ENCODE measurements at regions not wholly inside any gene's neighbourhood (a gene's known extent, or its start where the extent isn't known, plus 50 kb on each side); places are given as distances from the start of the nearest gene placed in this dataset.

- no peak overlapping the region for H3K27ac Mint-ChIP-seq
- ChIA-PET CTCF (no interaction called here), POLR2A (no interaction called here)
- intact Hi-C loops (cut with micrococcal nuclease): no loop called here
- H3K27me3 Mint-ChIP-seq: no peaks in the 10 kb centered on the region
- no peak overlapping the region for H3K4me3 Mint-ChIP-seq
- no peak for ATAC-seq
- no peak for DNase-seq
- H3K4me1 Mint-ChIP-seq (ENCODE audit: low read depth): no peaks in the 10 kb centered on the region
- no peak for TF ChIP-seq CTCF (IDR thresholded peaks at IDR 0.05)
- peaks cover 3% of the 10 kb centered on the region for H3K9me3 Mint-ChIP-seq
- no peaks in the 10 kb centered on the region for H3K36me3 Mint-ChIP-seq (ENCODE audit: low read depth)
These were observed 140.2 kb upstream of the BRINP1 start for GRCh38 chr9:119509291-119509905.

GRCh38 chr9:119501374-119501773 is 132.1 kb upstream of the BRINP1 start:
- ATAC-seq: no peak
- H3K4me1 Mint-ChIP-seq (ENCODE audit: low read depth): no peaks in the 10 kb centered on the region
- CTCF ChIA-PET: no interaction called here
- DNase-seq: no peak
- intact Hi-C loops (cut with micrococcal nuclease): no loop called here
- POLR2A ChIA-PET: no interaction called here
- H3K9me3 Mint-ChIP-seq: peaks cover 7% of the 10 kb centered on the region
- TF ChIP-seq CTCF (IDR thresholded peaks at IDR 0.05): no peak
- H3K4me3 Mint-ChIP-seq: no peak overlapping the region
- no peaks in the 10 kb centered on the region for H3K27me3 Mint-ChIP-seq
- H3K36me3 Mint-ChIP-seq (ENCODE audit: low read depth): no peaks in the 10 kb centered on the region
- H3K27ac Mint-ChIP-seq: no peak overlapping the region

- ChIA-PET CTCF (no interaction called here), POLR2A (no interaction called here)
- no peaks in the 10 kb centered on the region for H3K27me3 Mint-ChIP-seq
- no peak overlapping the region for H3K27ac Mint-ChIP-seq
- intact Hi-C loops (cut with micrococcal nuclease): no loop called here
- no peaks in the 10 kb centered on the region for H3K36me3 Mint-ChIP-seq (ENCODE audit: low read depth)
- TF ChIP-seq CTCF (IDR thresholded peaks at IDR 0.05): no peak
- no peak for DNase-seq
- H3K4me1 Mint-ChIP-seq (ENCODE audit: low read depth): no peaks in the 10 kb centered on the region
- H3K4me3 Mint-ChIP-seq: no peak overlapping the region
- peaks cover 7% of the 10 kb centered on the region for H3K9me3 Mint-ChIP-seq
- ATAC-seq: no peak
These were observed 131.0 kb upstream of the BRINP1 start for GRCh38 chr9:119500072-119500771.

- POLR2A ChIA-PET: no interaction called here
- no peak for ATAC-seq
- intact Hi-C loops (cut with micrococcal nuclease): no loop called here
These were observed 118.0 kb upstream of the BRINP1 start for GRCh38 chr9:119487118-119487827.

More at GRCh38 chr9:119487118-119487827, 118.0 kb upstream of the BRINP1 start:
- no peaks in the 10 kb centered on the region for H3K4me1 Mint-ChIP-seq (ENCODE audit: low read depth)
- H3K27ac Mint-ChIP-seq: no peak overlapping the region
- CTCF ChIA-PET: no interaction called here
- no peaks in the 10 kb centered on the region for H3K36me3 Mint-ChIP-seq (ENCODE audit: low read depth)
- no peak for TF ChIP-seq CTCF (IDR thresholded peaks at IDR 0.05)
- DNase-seq: no peak
- H3K4me3 Mint-ChIP-seq: no peak overlapping the region
- H3K9me3 Mint-ChIP-seq: no peaks in the 10 kb centered on the region
- H3K27me3 Mint-ChIP-seq: no peaks in the 10 kb centered on the region

Data from activated CD8-positive, alpha-beta T cell treated with anti-CD3 and anti-CD28 coated beads for 36 hours (primary cell).